LoVo (cell line): ENCODE measurements at regions not wholly inside any gene's neighbourhood (a gene's known extent, or its start where the extent isn't known, plus 50 kb on each side); places are given as distances from the start of the nearest gene placed in this dataset.
A peak's percentile ranks its signal among the peaks of the same experiment; 100 is the strongest.

Source experiments
- DNase-seq: peaks from one replicate; pipeline ENCODE4 v3.0.0-alpha.2; 2016; ENCODE audit warnings: low spot score

GRCh38 chr14:58846682-58847465 lies 209.1 kb downstream of the DACT1 start:
- no peak for DNase-seq

DNA sequence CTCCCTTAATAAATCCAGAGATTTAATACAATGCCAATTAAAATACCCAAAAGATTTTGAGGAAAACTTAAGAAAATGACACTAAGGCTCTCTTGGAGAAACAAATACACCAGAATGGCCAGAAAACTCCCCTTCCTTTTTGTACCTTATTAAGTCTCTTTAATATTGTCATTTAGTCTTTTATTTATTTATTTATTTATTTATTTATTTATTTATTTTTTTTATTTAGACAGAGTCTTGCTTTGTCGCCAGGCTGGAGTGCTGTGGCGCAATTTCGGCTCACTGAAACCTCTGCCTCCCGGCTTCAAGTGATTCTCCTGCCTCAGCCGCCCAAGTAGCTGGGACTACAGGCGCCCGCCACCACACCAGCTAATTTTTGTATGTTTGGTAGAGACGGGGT lies 210.6 kb downstream of the DACT1 start:
- no peak for DNase-seq

DNA sequence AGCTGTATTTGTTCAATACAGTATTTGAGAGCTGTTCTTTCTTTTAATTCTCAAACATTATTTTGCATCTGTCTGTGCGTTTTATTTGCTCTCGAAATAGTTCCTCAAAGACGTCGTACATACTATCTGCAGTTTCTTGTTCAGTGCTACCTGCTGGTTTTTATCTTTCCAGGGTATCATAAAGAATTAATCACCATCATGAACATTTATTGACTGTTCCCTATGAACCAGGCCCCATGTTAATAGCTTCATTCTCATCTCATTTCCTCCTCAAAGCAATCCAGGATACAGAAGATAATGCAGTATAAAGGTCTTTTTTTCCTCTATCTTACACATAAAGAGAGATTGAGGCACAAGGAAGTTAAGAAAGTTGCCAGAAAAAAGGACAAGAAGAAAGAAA lies 211.8 kb downstream of the DACT1 start:
- peak; percentile 23 for DNase-seq

DNA sequence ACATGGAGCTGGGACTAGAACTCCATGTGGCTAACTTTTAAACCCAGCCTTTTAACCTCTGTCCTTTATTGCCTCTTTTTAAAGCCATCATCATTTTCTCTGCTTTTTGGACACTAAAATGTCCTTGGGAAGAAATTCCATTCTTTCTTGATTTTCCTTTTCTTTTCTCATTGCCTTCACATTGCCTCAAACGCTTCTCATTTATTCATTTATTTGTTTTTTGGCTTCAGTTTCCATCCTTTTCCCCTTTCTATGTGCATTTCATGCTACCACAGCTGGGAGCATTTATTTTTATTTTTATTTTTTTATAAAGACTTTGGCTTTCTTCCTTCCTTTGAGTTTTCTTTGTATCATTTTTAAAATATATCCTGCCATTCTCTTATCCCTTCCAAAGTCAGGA lies 212.2 kb downstream of the DACT1 start:
- no peak for DNase-seq

GRCh38 chr14:58861586-58861985 lies 223.8 kb downstream of the DACT1 start:
- no peak for DNase-seq

DNA sequence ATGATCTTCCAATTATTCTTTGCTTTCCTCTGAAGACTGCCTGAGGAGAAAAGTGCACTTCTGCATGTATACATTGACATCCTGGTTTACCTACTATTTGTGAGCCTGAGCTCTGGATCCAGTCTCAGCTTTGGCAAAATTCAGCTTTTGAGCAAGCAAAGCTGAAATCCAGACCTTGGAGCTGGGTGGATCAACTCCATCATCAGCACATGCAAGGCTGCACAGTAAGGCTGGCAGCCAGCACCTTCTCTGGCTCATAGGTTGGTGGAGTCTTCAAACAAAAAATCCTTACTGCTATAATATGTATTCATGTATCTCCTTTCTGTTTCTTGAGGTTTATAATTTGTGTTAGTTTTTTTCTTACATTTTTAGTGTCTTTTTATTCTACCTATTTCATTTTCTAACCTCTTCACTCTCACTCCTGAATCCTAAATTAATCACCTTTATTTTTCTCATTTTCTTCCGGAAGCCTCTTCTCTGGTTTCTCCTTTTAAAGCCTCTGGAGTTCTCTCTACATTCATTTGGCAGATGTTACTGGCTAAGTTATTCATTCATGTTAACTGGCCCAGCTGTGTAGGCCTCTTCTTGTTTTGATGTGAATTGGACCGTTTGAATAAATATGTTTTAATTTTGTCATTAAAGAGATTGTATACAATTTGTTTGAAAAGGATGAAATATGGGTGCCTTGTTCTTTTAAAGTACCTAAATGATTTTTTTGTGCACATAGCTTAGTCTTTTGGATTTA lies 224.8 kb downstream of the DACT1 start:
- no peak for DNase-seq

- DNase-seq: no peak
These were observed 226.0 kb downstream of the DACT1 start for GRCh38 chr14:58863661-58864345.

DNA sequence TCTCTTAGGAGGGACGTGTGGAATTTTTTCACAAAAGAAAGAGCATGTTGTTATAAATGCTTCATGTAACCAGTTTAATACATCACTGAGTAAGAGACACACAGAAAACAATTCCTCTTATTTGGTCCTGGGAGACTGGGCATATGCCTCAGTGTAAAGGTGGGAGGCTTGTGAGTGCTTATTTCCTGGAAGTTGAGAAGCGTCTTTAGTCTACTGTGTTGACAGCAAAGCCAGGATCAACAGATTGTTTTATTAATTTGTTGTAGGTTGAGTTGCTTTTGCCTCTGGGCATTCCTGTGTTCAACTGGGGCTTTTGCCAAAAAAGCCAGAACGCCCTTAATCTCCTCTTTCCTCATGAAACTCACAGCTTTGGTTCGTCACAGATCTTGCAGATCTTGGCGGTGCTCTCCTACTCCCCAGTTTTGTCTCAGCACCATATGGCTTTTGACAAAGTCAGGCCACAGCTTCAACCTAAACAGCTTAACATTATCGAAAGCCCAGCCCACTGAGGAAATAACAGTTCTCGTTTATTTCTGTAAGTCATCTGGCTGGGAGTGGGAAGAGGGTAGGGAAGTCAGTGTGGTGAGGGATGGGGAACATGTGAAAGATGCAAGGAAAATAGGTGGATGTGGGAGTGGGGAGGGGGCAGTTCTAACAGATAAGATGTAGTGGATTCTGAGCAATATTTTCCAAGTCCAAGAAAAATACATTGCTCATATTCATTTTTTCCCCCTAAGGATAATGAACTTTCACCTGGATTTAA lies 227.2 kb downstream of the DACT1 start:
- DNase-seq: no peak

GRCh38 chr14:58865514-58866281 lies 227.9 kb downstream of the DACT1 start:
- no peak for DNase-seq

DNA sequence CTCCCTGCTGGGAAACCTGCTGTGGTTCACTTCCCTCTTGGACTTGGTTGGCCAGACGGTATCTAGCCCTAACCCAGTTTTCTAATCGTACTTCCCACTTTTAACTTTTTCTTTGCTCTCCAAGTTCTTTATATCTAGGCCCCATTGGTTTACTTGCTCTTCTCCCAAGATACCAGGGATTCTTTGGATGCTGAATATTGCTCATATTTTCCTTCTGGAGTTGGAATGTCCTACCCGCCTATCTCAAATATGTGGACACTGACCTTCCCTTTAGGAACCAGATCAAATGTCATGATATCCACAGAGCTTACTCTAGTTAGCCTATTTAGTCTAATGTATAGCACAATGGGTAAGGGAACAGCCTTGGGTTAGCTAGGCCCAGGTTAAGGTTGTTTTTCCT lies 228.6 kb downstream of the DACT1 start:
- DNase-seq: peak; percentile 16

DNA sequence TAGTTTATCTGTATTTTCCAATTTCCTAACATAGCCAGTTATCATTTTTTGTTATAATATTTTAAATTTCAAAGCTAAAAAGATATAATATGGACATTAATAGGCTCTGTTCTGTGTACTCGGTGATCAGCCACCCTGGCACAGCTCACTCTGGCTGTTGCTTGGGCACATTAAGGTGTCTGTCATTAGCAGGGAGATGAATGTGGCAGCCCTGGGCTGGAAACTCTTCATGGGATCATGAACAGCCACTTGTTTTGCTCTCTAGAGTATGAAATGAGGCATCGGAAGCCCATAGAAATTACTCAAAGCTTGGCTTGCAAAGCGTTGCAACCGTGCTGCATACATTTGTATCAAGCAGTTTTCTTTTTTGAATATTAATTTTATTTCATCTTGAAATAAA lies 233.2 kb downstream of the DACT1 start:
- DNase-seq: no peak

- DNase-seq: no peak
These were observed 233.8 kb downstream of the DACT1 start for GRCh38 chr14:58871573-58871972.

DNA sequence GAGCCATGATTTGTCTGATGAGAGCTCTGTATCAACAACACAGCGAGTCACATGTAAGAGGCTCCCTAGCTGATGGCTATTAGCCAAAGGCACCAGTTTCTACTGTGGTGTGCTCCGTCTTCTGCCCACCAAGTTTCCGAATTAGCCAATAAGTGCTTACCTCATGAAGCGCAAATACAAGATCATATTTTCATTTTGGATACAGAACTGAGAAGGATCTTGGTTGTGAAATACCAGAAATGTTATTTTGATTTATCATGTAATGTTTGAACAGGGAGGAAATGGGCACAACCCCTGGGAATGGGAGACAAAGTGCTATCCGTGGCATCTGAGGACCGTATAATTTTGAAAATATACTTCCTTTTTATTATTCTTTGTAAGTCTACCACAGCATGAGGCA lies 234.3 kb downstream of the DACT1 start:
- DNase-seq: no peak

- DNase-seq: no peak
These were observed 235.6 kb downstream of the DACT1 start for GRCh38 chr14:58873228-58873953.

DNA sequence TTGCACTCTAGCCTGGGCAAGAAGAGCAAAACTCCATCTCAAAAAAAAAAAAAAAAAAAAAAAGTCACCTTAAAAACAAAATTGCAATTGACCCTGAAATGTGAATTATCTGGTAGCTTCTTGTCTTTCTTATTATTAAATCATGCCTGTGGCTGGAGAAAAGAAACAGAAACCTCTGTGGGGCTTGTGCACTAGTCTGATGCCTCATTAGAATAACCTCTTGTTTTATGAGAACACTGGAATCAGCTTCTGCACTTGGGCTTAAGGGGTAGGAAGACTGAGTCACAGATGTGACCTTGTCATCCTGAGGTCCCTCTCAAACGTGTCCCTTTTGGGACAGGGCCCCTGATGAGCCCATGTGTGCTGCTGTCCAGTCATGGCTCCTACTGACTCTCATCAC lies 237.9 kb downstream of the DACT1 start:
- DNase-seq: no peak

DNA sequence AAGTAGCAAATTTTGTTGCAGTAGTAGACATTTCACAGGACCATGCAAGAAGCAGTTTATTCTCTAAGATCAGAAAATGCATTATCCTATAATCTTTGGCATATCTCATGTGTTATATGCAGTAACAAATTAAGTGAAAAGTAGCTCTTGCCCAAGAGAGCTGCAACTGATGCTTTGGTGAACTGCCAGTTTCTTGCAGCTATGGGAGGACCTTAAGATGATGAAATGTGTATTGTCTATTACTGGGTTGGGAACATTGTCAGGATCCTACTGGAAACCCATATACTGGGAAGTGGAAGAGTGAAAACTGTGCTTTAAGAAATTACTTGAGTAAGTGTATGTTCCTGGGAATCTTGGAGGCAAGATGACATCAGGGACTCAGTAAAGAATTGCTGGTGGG lies 238.8 kb downstream of the DACT1 start:
- DNase-seq: no peak

GRCh38 chr14:58878439-58879139 lies 240.8 kb downstream of the DACT1 start:
- DNase-seq: no peak

- DNase-seq: no peak
These were observed 243.7 kb downstream of the DACT1 start for GRCh38 chr14:58881433-58881832.

- DNase-seq: no peak
These were observed 244.8 kb downstream of the DACT1 start for GRCh38 chr14:58882577-58883018.

DNA sequence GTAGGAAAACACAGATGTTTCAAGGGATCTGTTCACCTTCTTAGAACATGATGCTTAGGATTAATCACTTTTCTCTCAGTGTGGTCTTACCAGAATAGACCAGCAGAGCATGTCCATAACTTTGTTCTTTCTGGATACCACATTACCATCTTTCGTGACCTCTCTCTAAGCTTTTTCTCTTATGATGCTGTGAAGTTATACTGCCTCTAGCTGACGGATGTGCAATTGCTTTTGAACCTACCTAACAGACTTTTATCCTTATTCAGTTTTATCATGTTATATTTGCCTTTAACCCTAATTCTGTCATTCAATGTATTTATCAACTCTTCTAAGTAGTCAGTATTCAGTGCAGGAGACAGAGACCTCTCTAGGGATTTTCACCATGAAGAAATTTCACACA lies 246.7 kb downstream of the DACT1 start:
- no peak for DNase-seq
